PFSK-1 (cell line): ENCODE measurements at regions not wholly inside any gene's neighbourhood (a gene's known extent, or its start where the extent isn't known, plus 50 kb on each side); places are given as distances from the start of the nearest gene placed in this dataset.

Experiments
- FOXP2 ChIP-seq: optimal IDR thresholded peaks from 2 replicates; pipeline ENCODE3; 2011; ENCODE audit warnings: borderline replicate concordance, control low read depth, inconsistent platforms; ENCODE audit not compliant: insufficient read depth; ENCODE audit errors: extremely low read length, extremely low read depth
- POLR2AphosphoS5 ChIP-seq: IDR thresholded peaks from 2 replicates; pipeline ENCODE4 v1.6.1; 2012; ENCODE audit warnings: low read depth, mild to moderate bottlenecking, control low read depth, low read length, moderate library complexity
- REST ChIP-seq, 2 experiments: IDR thresholded peaks; 2 replicates each; pipeline versions ENCODE4 v1.6.1 to v1.8.0; 2011 to 2012; ENCODE audit warnings: low read depth in 2 of 2, low read length in 2 of 2, control low read depth in 1 of 2, inconsistent platforms in 1 of 2, mild to moderate bottlenecking in 1 of 2, moderate library complexity in 1 of 2; ENCODE audit not compliant: insufficient read depth in 1 of 2
- SIN3A ChIP-seq: IDR thresholded peaks from 2 replicates; pipeline ENCODE4 v1.6.1; 2012; ENCODE audit warnings: mild to moderate bottlenecking, low read length, moderate library complexity, borderline replicate concordance; ENCODE audit not compliant: insufficient read depth
- TAF1 ChIP-seq: IDR thresholded peaks from 2 replicates; pipeline ENCODE4 v1.6.1; 2012; ENCODE audit warnings: low read length, control low read depth, borderline replicate concordance; ENCODE audit not compliant: insufficient read depth

- TF ChIP-seq POLR2AphosphoS5, result no peak
- TF ChIP-seq TAF1, result no peak
- TF ChIP-seq FOXP2, result no peak
- no peak for TF ChIP-seq SIN3A
- TF ChIP-seq REST (IDR thresholded peaks at IDR 0.05; ENCODE audit: insufficient read depth in 1 of 2, low read depth in 2 of 2, low read length in 2 of 2), result no peak
These were observed 245.9 kb upstream of the ADAMTSL1 start for GRCh38 chr9:18228101-18228500.

- no peak for TF ChIP-seq POLR2AphosphoS5
- TF ChIP-seq REST (IDR thresholded peaks at IDR 0.05; ENCODE audit: insufficient read depth in 1 of 2, low read depth in 2 of 2, low read length in 2 of 2), result no peak
- TF ChIP-seq SIN3A, result no peak
- TF ChIP-seq TAF1, result no peak
- TF ChIP-seq FOXP2, result no peak
These were observed 243.8 kb upstream of the ADAMTSL1 start for GRCh38 chr9:18229992-18230676.

GRCh38 chr9:18233311-18233710 lies 240.6 kb upstream of the ADAMTSL1 start:
- TF ChIP-seq SIN3A, result no peak
- no peak for TF ChIP-seq REST (IDR thresholded peaks at IDR 0.05; ENCODE audit: insufficient read depth in 1 of 2, low read depth in 2 of 2, low read length in 2 of 2)
- TF ChIP-seq TAF1, result no peak
- no peak for TF ChIP-seq POLR2AphosphoS5
- TF ChIP-seq FOXP2, result no peak

- no peak for TF ChIP-seq TAF1
- no peak for TF ChIP-seq POLR2AphosphoS5
- no peak for TF ChIP-seq REST (IDR thresholded peaks at IDR 0.05; ENCODE audit: insufficient read depth in 1 of 2, low read depth in 2 of 2, low read length in 2 of 2)
- TF ChIP-seq FOXP2, result no peak
- no peak for TF ChIP-seq SIN3A
These were observed 240.0 kb upstream of the ADAMTSL1 start for GRCh38 chr9:18233776-18234445.
